NOMO-1 (cell line): ENCODE measurements at regions not wholly inside any gene's neighbourhood (a gene's known extent, or its start where the extent isn't known, plus 50 kb on each side); places are given as distances from the start of the nearest gene placed in this dataset.

Source experiments
- DNase-seq, 2 experiments: peaks; one replicate each; lab custom pipeline; 2025; ENCODE audit not compliant: unreplicated experiment in 2 of 2; lab: John Stamatoyannopoulos, UW

DNA sequence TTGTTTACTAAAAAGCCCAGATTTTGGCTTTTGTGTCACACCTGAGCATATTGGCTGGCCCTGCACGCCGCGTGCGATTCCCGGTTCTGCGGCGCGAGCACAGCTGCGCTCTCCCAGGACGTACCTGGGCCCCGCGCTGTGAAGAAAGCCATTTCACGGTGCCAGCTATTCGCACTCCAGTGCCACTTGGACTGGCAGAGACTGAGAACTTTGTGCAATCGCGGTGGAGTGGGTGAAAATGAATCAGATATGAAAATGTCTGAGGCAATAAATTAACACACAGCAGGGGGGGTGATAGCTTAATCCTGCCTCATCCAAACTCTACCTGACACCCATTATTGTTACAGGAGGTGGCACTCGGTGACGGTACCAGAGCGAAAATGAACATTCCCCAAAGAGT lies 330.1 kb upstream of the MGMT start:
- no peak for DNase-seq

DNA sequence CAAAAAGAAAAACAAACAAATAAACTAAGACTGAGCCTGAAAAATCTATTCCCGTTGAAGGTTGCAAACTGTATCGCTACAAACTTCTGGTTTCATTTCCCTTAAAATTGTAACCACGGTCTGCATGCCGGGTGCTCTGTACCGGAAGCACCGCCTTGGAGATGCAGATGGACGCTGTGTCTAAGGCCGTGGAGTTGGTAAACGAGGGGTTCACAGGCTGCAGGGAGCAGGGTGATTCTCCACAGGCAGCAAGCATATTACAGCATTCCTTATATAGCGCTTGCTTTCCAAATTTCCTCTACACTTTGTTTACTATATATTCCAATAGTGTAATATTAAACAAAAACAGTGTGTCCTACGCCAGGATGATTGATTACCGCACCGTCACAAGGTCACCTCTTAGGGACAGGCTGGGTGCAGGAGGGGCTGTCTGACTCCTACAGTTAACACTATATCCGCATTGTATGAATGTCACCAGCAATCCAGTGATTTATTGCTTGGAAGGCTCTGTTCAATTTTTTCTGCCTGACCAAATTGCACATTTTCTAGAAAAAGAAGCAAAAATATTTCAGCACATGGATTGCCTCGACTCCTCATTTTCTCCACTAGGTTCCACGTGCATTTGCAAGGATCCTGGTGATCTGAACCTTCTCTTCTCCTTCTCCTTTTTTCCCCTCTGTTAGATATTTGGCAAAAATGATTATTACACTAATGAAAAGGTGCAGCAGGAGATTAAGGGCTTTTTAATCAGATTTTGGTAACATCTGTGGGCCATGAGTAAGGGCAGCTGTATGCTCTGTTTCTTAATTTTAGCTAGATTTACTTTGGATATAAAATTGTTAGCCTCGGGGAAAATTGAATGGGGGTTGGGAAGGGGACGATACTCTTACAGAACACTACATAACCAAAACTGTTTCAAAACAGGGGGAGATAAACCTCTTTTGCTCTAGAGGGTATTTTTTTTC lies 325.8 kb upstream of the MGMT start:
- peak; percentile 81 to 93 for DNase-seq

DNA sequence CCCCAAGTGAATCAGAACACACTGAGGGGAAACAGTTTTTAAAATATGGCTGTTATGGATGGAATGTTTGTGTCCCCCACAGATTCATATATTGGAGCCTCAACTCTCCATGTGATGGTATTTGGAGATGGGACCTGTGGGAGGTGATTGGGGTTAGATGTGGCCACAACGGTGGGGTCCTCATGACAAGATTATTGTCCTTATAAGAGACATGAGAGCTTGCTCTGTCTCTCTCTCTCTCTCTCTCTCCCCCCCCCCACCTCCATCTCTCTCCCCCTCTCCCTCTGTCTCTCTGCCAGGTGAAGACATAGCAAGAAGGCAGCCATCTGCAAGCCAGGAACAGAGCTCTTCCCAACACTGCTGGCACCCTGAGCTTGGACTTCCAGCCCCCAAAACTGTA lies 315.8 kb upstream of the MGMT start:
- DNase-seq, result no peak

DNA sequence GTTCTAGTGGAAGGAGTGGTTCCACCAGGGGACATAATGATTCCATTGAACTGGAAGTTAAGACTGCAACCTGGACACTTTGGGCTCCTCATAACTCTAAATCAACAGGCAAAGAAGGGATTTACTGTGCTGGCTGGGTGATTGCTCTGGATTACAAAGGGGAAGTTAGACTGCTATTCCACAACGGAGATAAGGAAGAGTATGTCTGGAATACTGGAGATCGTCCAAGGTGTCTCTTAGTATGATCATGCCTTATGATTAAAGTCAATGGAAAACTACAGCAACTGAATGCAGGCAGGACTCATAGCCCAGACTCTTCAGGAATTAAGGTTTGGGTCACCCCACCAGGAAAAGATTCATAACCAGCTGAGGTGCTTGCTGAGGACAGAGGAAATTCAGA lies 310.6 kb upstream of the MGMT start:
- DNase-seq, result no peak

DNA sequence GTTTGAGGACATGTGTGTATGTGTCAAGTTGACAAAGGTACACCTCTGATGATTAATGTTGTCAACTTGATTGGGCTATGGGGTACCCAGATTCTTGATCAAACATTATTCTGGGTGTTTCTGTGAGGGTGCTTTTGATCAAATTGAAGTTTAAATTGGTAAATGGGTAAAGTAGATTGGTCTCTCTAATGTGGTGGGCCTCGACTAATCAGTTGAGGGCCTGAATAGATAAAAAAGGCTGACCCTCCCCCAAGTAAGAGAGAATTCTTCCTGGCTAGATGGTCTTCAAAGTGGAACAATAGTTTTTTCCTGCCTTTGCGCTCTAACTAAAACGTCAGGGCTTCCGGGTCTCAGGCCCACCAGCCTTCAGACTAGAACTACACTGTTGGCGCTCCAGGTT lies 309.9 kb upstream of the MGMT start:
- DNase-seq, result no peak

DNA sequence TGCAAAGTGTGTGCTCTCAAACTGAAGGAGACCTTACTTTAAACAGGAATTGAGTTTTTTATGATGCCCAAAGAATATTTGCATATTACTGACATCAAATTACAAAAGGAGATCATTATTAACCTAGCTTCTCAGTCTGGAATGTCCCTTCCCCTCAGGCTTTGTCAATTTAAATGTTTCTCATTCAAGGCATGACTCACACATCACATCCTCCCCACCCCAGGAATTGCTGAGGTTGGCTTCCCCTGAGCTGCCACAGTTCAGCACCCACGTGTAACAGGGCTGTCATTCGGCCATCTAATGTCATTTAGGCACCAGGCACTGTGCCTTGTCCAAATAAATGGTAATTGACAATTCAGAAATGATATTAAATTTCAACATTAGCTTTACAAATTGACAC lies 305.9 kb upstream of the MGMT start:
- no peak for DNase-seq

DNA sequence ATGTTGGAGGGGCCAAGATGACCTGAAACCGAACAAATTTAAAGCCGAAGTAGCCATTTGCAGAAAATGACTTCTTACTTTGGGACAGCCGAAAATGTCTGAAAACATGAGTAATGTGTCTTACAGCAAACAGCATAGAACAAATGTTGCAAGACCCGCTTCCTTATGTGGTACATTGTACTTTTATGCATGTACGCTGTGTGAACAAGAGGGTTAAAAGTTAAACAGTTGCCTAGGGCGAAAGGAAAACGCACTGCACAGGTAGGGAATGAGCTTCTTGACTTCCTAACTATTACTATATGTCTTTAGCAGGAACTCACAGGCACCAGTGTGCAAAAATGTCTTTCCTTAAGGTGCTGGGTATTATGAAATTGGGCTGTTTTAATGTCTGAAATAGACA lies 303.5 kb upstream of the MGMT start:
- no peak for DNase-seq

DNA sequence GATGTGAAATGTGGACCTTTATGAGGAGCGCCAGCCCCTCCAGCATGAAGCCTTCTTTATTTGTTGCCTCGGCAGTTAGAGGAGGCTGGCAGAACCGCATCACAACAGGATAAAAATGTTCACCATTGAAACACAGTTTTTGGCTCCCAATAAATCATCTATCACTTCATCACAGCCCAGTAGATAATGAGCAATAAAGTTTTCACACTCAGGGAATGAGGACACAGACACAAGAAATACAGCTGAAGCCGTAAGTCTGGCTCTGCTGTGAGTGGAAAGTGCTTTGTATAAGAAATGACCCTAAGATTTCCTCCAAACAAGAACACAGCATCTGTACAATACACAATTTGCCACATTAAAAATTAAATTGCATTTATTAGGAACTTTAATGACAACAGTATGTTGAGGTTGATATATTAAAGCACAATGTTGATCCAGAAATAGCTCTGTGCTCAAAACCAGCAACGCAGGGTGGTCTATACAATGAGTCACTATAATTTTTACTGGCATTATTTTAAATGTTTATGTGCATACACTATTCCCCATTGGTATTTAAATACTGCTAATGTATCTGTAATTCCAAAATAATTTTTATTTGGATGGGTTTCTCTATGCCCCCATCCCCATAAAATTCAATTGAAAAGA lies 301.8 kb upstream of the MGMT start:
- no peak for DNase-seq

DNA sequence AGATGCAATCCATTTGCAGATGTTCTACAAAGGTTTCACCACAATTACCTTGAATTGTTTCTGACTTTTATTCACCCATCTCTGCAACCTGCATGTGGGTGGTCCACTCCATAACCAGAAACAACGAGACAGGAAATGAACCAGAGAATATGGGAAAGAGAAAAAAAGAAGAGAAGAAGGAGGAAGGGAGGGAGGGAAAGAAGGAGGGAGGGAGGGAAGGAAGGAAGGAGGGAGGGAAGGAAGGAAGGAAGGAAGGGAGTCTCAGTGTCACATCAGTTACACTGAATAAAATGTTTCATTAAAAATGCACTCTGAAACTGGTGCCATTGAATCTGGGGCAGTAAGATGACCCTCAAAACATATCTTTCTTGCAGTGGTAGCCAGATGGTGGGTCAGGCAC lies 301.3 kb upstream of the MGMT start:
- no peak for DNase-seq

DNA sequence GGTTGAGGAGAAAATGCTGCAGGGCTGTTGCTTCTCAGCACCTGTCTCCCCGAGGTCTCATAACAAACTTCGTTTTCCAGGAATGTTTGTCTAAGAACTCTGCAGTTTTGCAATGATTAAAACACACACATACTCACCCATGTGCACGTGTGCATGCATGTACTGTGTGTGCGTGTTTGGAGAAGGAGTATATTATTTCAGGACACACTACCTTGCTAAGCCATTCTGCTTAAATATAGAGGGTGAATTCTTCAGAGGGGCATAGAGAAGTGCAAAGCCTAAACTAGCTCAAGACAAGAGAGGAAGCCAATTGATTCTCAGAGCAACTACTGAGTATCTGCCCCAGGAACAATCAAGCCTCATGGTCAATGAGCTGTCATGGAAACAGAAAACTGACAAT lies 298.4 kb upstream of the MGMT start:
- DNase-seq, result no peak

DNA sequence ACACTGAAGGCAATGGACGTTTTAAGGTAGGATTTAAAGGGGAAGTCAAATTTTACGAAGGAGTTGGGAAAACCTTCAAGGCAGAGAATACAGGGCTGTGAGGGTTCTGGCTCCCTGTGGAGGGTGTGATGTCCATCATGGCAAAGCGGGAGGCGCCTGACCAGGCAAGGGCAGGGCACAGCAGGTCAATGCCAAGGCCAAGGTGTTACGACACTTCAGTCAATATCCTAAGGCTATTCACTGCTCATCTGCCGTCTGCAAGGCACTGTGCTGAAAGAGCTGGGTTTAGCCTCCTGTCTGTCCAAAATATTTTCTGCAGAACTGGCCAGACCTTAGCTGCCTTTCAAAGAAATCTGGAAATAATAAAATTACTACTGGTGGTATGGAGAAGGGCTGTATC lies 297.9 kb upstream of the MGMT start:
- no peak for DNase-seq

DNA sequence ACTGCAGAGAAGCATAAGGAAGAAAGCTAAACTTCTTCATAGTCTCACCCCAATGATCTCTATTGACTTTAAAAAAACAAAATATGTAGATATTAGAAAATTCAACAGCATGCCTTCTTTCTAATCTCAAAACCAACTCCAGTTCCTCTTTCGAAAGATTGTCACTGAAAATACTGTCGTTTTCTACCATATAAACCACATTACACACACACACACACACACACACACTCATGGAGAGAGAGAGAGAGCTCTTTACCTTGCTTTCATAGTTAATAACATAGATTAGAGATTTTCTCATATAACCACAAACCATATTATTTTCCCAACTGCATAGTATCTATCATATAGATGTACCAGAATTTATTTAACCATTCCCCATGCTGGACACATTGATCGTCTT lies 296.2 kb upstream of the MGMT start:
- no peak for DNase-seq

DNA sequence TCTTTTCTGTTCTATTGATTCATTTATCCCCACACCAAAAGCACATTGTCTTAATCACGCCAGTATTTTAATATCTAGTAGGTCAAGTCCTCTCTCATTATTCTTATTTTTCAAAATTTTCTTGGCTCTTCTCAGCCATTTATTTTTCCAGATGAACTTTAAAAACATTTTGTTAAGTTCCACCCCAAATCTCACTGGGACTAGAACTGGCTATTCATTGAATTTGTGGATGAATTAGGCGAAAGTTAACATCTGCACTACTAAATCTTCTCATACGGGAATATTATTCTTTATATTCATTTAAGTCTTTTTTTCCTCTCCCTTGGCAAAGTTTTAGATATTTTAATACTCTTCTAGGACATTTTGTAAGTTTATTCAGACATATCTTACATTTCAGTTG lies 295.2 kb upstream of the MGMT start:
- DNase-seq, result no peak

DNA sequence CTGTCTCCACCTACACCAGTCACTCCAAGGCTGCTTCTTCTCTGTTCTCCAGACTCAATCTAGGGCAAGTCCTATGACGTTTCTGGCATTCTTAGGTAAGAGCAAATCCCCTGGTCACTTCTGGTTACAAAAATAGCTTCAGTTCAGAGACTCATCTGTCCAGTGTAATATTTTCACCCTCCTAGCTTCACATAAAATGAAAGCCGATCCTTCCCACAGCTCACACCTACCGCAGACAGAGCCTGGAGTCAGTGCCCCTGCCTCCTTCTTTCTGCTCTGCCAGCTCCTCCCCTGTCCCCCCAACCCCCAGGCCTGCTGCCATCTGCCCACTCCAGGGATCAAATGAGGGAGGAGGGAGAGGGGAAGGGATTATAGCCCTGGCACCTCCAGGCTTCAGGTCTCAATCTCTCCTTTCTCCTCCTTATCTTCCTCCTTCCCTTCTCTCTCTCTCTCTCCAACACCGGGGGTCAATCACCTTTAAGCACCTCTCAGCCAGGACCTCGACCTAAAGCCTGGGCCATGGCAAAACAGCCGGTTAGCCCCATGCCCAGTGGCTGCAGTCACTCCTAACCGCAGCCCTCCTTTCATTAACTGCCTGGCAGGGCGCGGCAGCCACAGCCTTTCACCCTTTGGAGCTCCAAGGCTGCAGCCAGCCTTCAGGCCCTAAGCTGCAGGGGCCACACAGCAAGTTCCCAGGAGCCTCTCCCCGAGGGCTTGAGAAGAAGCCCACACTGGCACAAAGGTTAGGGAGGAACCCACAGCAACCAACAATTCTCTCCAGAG lies 292.6 kb upstream of the MGMT start:
- no peak for DNase-seq

DNA sequence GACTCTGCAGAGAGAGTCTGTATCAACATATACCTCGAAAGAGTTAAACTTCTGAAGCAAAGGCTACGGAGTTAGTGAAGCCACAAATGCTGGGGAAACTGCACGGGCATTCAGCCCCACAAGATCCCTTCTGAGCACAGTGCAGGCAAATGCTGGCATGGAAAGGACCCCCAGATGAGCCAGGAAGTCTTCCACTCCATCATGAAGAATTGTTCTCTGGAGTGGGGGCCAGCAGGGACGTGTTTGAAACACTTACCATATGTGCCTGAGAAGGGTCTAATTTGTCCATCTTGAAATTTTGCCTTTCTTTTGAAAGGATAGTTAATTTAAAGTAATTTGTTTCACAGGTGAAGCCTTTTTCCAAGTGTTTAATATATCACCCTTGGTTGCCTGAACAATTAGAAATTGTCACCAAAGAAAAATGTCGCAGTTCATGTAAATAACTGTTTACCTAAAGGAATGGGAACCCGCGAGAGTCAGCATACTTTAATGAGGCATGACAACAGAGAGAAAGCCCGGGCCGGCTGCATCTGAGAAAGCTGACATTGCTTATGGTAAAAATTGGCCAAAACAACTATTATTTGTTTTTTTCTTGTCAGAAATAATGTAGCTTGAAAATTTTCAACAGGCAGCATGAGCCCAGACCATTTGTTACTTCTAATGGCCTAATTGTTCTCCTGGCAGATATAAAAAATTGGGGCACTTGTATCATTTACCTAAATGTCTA lies 287.6 kb upstream of the MGMT start:
- no peak for DNase-seq

DNA sequence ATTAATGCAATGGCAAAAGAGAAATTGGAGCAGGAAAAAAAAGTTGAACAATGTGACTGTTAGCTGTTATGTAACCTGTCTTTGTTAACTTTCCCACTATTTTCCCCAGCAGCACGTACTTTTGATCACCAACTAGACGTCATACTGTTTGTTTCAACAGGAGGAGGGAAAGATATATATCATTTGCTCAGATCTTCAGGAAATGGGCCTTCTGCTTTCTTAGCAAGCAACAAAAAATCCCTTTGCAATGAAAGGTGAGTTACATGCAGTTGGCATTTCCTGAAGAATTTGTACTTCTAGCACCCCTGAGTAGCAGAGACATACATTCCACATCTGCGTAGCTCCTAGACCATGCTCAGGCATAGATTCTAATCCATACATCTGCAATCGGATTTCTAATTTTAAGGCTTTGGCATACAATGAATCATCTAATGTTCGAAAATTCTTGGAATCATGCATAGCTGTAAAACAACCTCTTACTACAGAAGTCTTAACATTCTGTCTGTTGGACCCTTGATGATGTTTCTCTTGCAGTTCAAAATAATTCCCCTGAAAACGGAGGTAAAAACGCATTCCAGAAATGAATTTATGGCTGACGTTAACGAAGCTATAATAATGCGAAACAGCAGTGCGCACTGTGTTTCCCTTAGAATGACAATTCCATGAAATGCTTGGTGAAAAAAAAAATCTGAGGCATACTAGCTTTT lies 286.9 kb upstream of the MGMT start:
- no peak for DNase-seq

DNA sequence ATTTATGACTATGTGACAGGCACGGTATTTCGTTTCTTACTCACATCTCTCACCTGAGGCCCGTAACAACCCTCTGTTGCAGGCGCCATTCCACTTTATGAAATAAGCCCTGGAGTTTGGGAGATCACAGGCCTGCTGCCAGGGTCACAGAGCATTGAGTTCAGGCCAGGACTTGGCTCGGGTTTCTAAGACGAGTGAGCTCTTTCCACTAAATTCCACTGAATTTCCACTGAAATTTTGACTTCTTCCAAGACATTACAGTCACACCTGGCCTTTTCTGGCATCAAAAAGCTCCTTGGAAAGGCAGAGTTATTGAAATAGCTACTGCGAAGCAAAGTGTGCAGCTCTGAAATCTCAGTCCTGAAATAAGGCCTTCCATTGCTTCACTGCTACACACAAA lies 282.8 kb upstream of the MGMT start:
- no peak for DNase-seq

DNA sequence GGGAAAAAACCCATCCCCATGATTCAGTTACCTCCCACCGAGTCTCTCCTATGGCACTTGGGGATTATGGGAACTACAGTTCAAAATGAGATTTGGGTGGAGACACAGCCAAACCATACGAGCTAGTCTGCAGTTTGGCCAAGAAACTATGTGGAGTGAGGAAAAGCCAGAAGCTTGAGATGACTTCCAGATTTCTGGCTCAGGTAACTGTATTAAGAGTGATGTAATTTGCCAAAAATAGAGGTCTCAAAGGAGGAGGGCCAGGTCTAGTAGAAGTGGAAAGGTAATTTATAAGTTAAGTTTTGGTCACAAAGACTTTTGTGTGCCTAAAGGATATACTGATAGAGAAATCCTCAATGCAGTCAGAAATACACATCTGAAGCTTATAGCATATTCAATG lies 279.7 kb upstream of the MGMT start:
- DNase-seq, result no peak

DNA sequence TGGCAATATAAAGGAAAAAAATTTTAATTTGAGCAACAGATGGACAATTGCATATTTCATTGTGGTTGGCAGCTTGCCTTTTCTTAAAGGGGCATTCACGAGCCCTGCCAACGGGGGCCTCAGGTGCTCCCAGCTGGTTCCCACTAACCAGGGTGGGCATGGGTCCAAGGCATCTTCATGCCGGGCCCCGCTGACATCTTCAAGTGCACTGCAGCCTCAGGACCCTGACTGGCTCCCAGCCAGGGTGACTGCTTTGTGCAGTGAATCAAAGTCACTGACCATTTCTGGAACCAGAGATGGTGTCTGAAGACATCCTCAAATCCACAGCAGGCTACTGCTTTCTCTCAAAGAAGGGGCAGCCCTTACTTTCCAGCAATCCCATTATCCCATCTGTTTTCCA lies 275.2 kb upstream of the MGMT start:
- no peak for DNase-seq
